HCT116 (cell line): ENCODE measurements at regions not wholly inside any gene's neighbourhood (a gene's known extent, or its start where the extent isn't known, plus 50 kb on each side); places are given as distances from the start of the nearest gene placed in this dataset.

Source experiments
- ATAC-seq: fragments of 200-7000 bp; cut with Tn5 transposase; 2 replicates; pipeline ENCODE4 v1.9.1; 2020; ENCODE audit warnings: mild to moderate bottlenecking, moderate library complexity
- BruUV-seq: library from RNA; stranded (reverse); fragments of 400-500 nt; replicated peaks from 2 replicates; lab custom pipeline; 2021; lab: Mats Ljungman, UMichigan
- CTCF ChIA-PET: fragments of 300-600 bp; sonication (Branson Sonifier 250); formaldehyde crosslinking; loops from one replicate; lab custom pipeline; 2021; ENCODE audit warnings: antibody characterized with exemption; lab: Charles Lee
- POLR2A ChIA-PET: fragments of 300-600, 350-600 bp; sonication (Branson Sonifier 250); formaldehyde crosslinking; loops from one replicate; lab custom pipeline; 2021; ENCODE audit warnings: antibody characterized with exemption; lab: Charles Lee
- RAD21 ChIA-PET, 2 experiments: fragments of 300-600 bp; sonication (Branson Sonifier 250); formaldehyde crosslinking; loops; one replicate each; lab custom pipeline; 2023; ENCODE audit warnings: low total read pairs in 2 of 2; ENCODE audit not compliant: uncharacterized antibody in 2 of 2, unreplicated experiment in 2 of 2, low non-redundant PET in 1 of 2; lab: Charles Lee
- DNase-seq: peaks from one replicate; pipeline ENCODE4 v3.0.0-alpha.2; 2010; ENCODE audit warnings: low read depth, low spot score
- H2AFZ ChIP-seq: fragments of 200-600 bp; shearing (Covaris generic), sonication (generic); 2 replicates; pipeline ENCODE4 v1.6.1; 2017; ENCODE audit warnings: low read depth, mixed run types, mixed read lengths, antibody characterized with exemption, low read length; ENCODE audit not compliant: poor library complexity, severe bottlenecking
- H3K27ac ChIP-seq: 2 replicates; pipeline ENCODE4 v1.5.1; 2012; ENCODE audit warnings: low read depth, low read length
- H3K27me3 ChIP-seq: fragments of 200-600 bp; sonication (generic); 2 replicates; pipeline ENCODE4 v1.6.1; 2016; ENCODE audit warnings: mixed run types, low read length, mixed read lengths; ENCODE audit not compliant: insufficient read depth
- H3K36me3 ChIP-seq, 2 experiments: fragments of 200-500 bp in 1 of 2; fragments of 200-600 bp in 1 of 2; sonication (Bioruptor generic) in 1 of 2; sonication (generic) in 1 of 2; 2 replicates each; pipeline versions ENCODE4 v1.5.1 to v1.6.1; 2014 to 2016; ENCODE audit warnings: low read length in 2 of 2, inconsistent platforms in 1 of 2, mixed read lengths in 1 of 2, mixed run types in 1 of 2; ENCODE audit not compliant: insufficient read depth in 2 of 2, control insufficient read depth in 1 of 2
- H3K4me1 ChIP-seq, 2 experiments: fragments of 200-600 bp in 1 of 2; sonication (generic) in 1 of 2; 2 replicates each; pipeline versions ENCODE4 v1.5.1 to v1.6.1; 2012 to 2017; ENCODE audit warnings: low read length in 2 of 2, inconsistent platforms in 1 of 2, mild to moderate bottlenecking in 1 of 2, mixed read lengths in 1 of 2, mixed run types in 1 of 2, moderate library complexity in 1 of 2; ENCODE audit not compliant: insufficient read depth in 2 of 2, control insufficient read depth in 1 of 2
- H3K4me2 ChIP-seq: fragments of 200-600 bp; sonication (generic); 2 replicates; pipeline ENCODE4 v1.6.1; 2017; ENCODE audit warnings: mixed run types, low read length, mixed read lengths
- H3K4me3 ChIP-seq, 2 experiments: fragments of 200-600 bp in 1 of 2; sonication (generic) in 1 of 2; replicated peaks in 1 of 2; 2 replicates each; pipeline ENCODE4 v1.5.1; 2011 to 2016; ENCODE audit warnings: low read length in 2 of 2, control low read depth in 1 of 2, low read depth in 1 of 2, mild to moderate bottlenecking in 1 of 2, mixed read lengths in 1 of 2, mixed run types in 1 of 2
- H3K79me2 ChIP-seq: fragments of 200-600 bp; sonication (generic); 2 replicates; pipeline ENCODE4 v1.6.1; 2017; ENCODE audit warnings: mild to moderate bottlenecking, mixed run types, low read length, moderate library complexity, mixed read lengths; ENCODE audit not compliant: insufficient read depth
- H3K9ac ChIP-seq: fragments of 200-600 bp; sonication (generic); 2 replicates; pipeline ENCODE4 v1.6.1; 2016; ENCODE audit warnings: low read length, mixed read lengths
- H3K9me2 ChIP-seq: fragments of 200-600 bp; sonication (generic), shearing (Covaris generic); 2 replicates; pipeline ENCODE4 v1.6.1; 2017; ENCODE audit warnings: mixed run types, mild to moderate bottlenecking, moderate library complexity; ENCODE audit not compliant: insufficient read depth
- H3K9me3 ChIP-seq, 2 experiments: fragments of 200-500 bp in 1 of 2; fragments of 200-600 bp in 1 of 2; sonication (Bioruptor generic) in 1 of 2; sonication (generic) in 1 of 2; 2 replicates each; pipeline ENCODE4 v1.6.1; 2014 to 2017; ENCODE audit warnings: low read length in 2 of 2, mixed read lengths in 2 of 2, inconsistent platforms in 1 of 2, low read depth in 1 of 2, mild to moderate bottlenecking in 1 of 2, mixed run types in 1 of 2, moderate library complexity in 1 of 2; ENCODE audit not compliant: control insufficient read depth in 1 of 2, insufficient read depth in 1 of 2
- H4K20me1 ChIP-seq: fragments of 200-600 bp; sonication (generic), shearing (Covaris generic); 2 replicates; pipeline ENCODE4 v1.6.1; 2017; ENCODE audit warnings: mixed run types, mild to moderate bottlenecking, moderate library complexity; ENCODE audit not compliant: insufficient read depth
- EZH2 ChIP-seq: fragments of 200-600 bp; sonication (generic); IDR thresholded peaks from 2 replicates; pipeline ENCODE4 v1.6.1; 2017; ENCODE audit warnings: antibody characterized with exemption, mixed run types
- FOSL1 ChIP-seq: IDR thresholded peaks from 2 replicates; pipeline ENCODE4 v1.6.1; 2012; ENCODE audit warnings: low read depth
- POLR2A ChIP-seq: IDR thresholded peaks from 2 replicates; pipeline ENCODE4 v1.7.0; 2011; ENCODE audit warnings: borderline replicate concordance; ENCODE audit not compliant: insufficient read depth, insufficient read length; ENCODE audit errors: extremely low read depth
- POLR2AphosphoS5 ChIP-seq: IDR thresholded peaks from 2 replicates; pipeline ENCODE4 v1.6.1; 2011; ENCODE audit warnings: mild to moderate bottlenecking, low read depth, low read length, moderate library complexity
- SP1 ChIP-seq: IDR thresholded peaks from 2 replicates; pipeline ENCODE4 v1.6.1; 2012; ENCODE audit warnings: low read depth
- SRF ChIP-seq: IDR thresholded peaks from 2 replicates; pipeline ENCODE4 v1.6.1; 2012; ENCODE audit warnings: low read depth
- ZNF274 ChIP-seq: fragments of 200-500 bp; sonication (Bioruptor generic); IDR thresholded peaks from 2 replicates; pipeline ENCODE4 v1.6.1; 2014; ENCODE audit warnings: mild to moderate bottlenecking, low read depth, low read length, inconsistent platforms
- intact Hi-C: fragments of 100-400 bp; cut with micrococcal nuclease; formaldehyde crosslinking; loops from 2 replicates; pipeline ENCODE4 v1.10.0; 2022
- TF ChIP-seq, protein P1 (sequence below): IDR thresholded peaks from 2 replicates; pipeline ENCODE4 v1.6.1; 2012
- TF ChIP-seq, protein P2 (sequence below), 3 experiments: fragments of 200-600 bp in 1 of 3; sonication (generic) in 1 of 3; IDR thresholded peaks in 2 of 3; conservative IDR thresholded peaks in 1 of 3; 2 replicates each; pipeline ENCODE4 v1.5.1; 2012 to 2017; ENCODE audit warnings: low read depth in 2 of 3, low read length in 2 of 3, antibody characterized with exemption in 1 of 3, borderline replicate concordance in 1 of 3, control low read depth in 1 of 3, mild to moderate bottlenecking in 1 of 3, mixed read lengths in 1 of 3, mixed run types in 1 of 3, moderate library complexity in 1 of 3; ENCODE audit not compliant: insufficient read depth in 1 of 3
- TF ChIP-seq, protein P3 (sequence below): IDR thresholded peaks from 2 replicates; pipeline ENCODE4 v1.6.1; 2012; ENCODE audit warnings: low read depth

DNA sequence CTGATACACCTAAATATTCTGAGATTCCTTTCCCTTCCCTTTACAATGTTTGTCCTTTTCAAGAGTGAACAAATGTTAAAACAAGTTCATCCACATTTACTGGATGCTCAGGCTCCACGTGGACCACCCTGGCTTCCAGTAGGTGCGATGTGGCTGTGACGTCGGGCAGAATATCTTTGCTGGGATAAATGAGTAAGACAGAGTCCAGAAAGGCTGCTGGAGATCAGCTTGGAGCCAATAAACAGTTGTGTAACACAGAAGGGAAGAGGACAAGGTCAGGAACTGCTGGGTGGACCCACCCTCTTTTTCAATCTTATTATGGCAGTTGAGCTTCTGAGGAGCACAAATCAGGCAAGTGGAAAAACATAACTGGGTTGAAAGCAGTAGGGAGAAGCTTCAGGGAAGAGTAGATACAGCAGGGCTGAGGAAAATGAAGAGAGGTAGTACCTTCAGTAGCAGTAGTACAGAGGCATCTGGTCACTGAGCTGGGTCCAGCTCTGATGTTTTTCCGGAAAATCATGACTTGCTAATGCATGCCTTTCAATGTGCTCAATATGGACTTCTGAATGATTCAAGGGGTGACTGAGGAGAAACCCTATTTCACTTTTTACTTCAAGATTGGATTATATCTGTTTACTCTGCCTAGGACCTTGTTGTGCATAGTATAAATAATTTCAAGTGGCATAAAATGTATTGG is 171.8 kb upstream of the MAD2L1 start:
- no peak overlapping the region for H3K4me3 ChIP-seq
- no peak overlapping the region for H3K9ac ChIP-seq
- no peak for TF ChIP-seq EZH2
- TF ChIP-seq SRF: no peak
- TF ChIP-seq, protein P1, sequence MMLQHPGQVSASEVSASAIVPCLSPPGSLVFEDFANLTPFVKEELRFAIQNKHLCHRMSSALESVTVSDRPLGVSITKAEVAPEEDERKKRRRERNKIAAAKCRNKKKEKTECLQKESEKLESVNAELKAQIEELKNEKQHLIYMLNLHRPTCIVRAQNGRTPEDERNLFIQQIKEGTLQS: no peak
- TF ChIP-seq ZNF274: no peak
- TF ChIP-seq POLR2AphosphoS5: no peak
- TF ChIP-seq FOSL1: no peak
- TF ChIP-seq, protein P2, sequence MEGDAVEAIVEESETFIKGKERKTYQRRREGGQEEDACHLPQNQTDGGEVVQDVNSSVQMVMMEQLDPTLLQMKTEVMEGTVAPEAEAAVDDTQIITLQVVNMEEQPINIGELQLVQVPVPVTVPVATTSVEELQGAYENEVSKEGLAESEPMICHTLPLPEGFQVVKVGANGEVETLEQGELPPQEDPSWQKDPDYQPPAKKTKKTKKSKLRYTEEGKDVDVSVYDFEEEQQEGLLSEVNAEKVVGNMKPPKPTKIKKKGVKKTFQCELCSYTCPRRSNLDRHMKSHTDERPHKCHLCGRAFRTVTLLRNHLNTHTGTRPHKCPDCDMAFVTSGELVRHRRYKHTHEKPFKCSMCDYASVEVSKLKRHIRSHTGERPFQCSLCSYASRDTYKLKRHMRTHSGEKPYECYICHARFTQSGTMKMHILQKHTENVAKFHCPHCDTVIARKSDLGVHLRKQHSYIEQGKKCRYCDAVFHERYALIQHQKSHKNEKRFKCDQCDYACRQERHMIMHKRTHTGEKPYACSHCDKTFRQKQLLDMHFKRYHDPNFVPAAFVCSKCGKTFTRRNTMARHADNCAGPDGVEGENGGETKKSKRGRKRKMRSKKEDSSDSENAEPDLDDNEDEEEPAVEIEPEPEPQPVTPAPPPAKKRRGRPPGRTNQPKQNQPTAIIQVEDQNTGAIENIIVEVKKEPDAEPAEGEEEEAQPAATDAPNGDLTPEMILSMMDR (IDR thresholded peaks at IDR 0.05 in 2 of 3, conservative IDR thresholded peaks at IDR 0.05 in 1 of 3; ENCODE audit: borderline replicate concordance in 1 of 3, insufficient read depth in 1 of 3, low read depth in 2 of 3, low read length in 2 of 3): no peak
- TF ChIP-seq, all 23 proteins: peak for 0
- H2AFZ ChIP-seq: no peak overlapping the region
- no peaks in the 10 kb centered on the region for H3K9me3 ChIP-seq
- H3K9me2 ChIP-seq: no peaks in the 10 kb centered on the region
- no TSS peak for BruUV-seq
- H3K4me2 ChIP-seq: no peak overlapping the region
- no peaks in the 10 kb centered on the region for H3K36me3 ChIP-seq
- no peak overlapping the region for H3K27ac ChIP-seq
- no peaks in the 10 kb centered on the region for H3K79me2 ChIP-seq
- H3K4me1 ChIP-seq: no peaks in the 10 kb centered on the region
- ATAC-seq (no peak), DNase-seq (no peak)
- CTCF ChIA-PET: no interaction called here
- intact Hi-C loops: no loop called here
- POLR2A ChIA-PET: no interaction called here
- RAD21 ChIA-PET: no interaction called here
- no peaks in the 10 kb centered on the region for H3K27me3 ChIP-seq
- no peaks in the 10 kb centered on the region for H4K20me1 ChIP-seq

DNA sequence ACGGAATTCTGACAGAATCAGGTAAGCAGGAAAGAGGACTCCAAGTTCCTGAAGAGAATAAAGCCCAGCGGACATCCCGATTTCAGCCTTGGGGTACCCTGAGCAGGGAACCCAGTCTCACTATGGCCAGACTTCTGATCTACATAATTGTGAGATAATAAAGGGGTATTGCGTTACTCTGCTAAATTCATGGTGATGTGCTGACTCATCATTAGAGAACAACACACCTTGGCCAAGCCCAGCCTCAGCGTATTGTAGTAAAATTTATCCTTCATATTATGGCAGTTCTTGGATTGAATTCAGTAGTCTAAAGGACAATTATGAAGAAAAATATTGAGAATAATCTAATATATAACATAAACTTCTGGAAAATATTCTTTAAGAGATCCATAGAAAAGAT is 170.2 kb upstream of the MAD2L1 start:
- Histone ChIP-seq H3K9ac (no peak overlapping the region), H3K79me2 (no peaks in the 10 kb centered on the region), H3K4me1 (no peaks in the 10 kb centered on the region), H3K36me3 (no peaks in the 10 kb centered on the region), H3K27ac (no peak overlapping the region), H4K20me1 (no peaks in the 10 kb centered on the region), H3K9me2 (no peaks in the 10 kb centered on the region), H3K9me3 (no peaks in the 10 kb centered on the region), H2AFZ (no peak overlapping the region), H3K27me3 (no peaks in the 10 kb centered on the region), H3K4me3 (no peak overlapping the region), H3K4me2 (no peak overlapping the region)
- ChIA-PET RAD21 (no interaction called here), POLR2A (no interaction called here), CTCF (no interaction called here)
- no peak for ATAC-seq
- intact Hi-C loops: no loop called here
- no peak for DNase-seq
- no TSS peak for BruUV-seq
- TF ChIP-seq SP1 (no peak), POLR2A (no peak), FOSL1 (no peak)
- TF ChIP-seq, protein P3, sequence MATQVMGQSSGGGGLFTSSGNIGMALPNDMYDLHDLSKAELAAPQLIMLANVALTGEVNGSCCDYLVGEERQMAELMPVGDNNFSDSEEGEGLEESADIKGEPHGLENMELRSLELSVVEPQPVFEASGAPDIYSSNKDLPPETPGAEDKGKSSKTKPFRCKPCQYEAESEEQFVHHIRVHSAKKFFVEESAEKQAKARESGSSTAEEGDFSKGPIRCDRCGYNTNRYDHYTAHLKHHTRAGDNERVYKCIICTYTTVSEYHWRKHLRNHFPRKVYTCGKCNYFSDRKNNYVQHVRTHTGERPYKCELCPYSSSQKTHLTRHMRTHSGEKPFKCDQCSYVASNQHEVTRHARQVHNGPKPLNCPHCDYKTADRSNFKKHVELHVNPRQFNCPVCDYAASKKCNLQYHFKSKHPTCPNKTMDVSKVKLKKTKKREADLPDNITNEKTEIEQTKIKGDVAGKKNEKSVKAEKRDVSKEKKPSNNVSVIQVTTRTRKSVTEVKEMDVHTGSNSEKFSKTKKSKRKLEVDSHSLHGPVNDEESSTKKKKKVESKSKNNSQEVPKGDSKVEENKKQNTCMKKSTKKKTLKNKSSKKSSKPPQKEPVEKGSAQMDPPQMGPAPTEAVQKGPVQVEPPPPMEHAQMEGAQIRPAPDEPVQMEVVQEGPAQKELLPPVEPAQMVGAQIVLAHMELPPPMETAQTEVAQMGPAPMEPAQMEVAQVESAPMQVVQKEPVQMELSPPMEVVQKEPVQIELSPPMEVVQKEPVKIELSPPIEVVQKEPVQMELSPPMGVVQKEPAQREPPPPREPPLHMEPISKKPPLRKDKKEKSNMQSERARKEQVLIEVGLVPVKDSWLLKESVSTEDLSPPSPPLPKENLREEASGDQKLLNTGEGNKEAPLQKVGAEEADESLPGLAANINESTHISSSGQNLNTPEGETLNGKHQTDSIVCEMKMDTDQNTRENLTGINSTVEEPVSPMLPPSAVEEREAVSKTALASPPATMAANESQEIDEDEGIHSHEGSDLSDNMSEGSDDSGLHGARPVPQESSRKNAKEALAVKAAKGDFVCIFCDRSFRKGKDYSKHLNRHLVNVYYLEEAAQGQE: no peak
